Calu3 (cell line): ENCODE measurements at regions not wholly inside any gene's neighbourhood (a gene's known extent, or its start where the extent isn't known, plus 50 kb on each side); places are given as distances from the start of the nearest gene placed in this dataset.

ENCODE experiments used
- BruUV-seq: library from RNA; stranded (reverse); fragments of 400-500 nt; replicated peaks from 2 replicates; lab custom pipeline; 2021; lab: Mats Ljungman, UMichigan
- CTCF ChIA-PET: fragments of 300-600 bp; sonication (Branson Sonifier 250); formaldehyde crosslinking; loops from one replicate; lab custom pipeline; 2022; ENCODE audit warnings: antibody characterized with exemption; lab: Charles Lee
- DNase-seq: peaks from one replicate; pipeline ENCODE4 v3.0.0; 2022
- H3K27ac Mint-ChIP-seq: one replicate; pipeline ENCODE4 v1.8.0; 2022; ENCODE audit warnings: mixed read lengths; ENCODE audit not compliant: unreplicated experiment
- H3K27me3 Mint-ChIP-seq: one replicate; pipeline ENCODE4 v1.8.0; 2022; ENCODE audit warnings: mixed read lengths; ENCODE audit not compliant: unreplicated experiment
- H3K36me3 Mint-ChIP-seq: one replicate; pipeline ENCODE4 v1.8.0; 2022; ENCODE audit warnings: mild to moderate bottlenecking, moderate library complexity, mixed read lengths; ENCODE audit not compliant: insufficient read depth, unreplicated experiment
- H3K4me1 Mint-ChIP-seq: one replicate; pipeline ENCODE4 v1.8.0; 2022; ENCODE audit warnings: mild to moderate bottlenecking, low read depth, mixed read lengths; ENCODE audit not compliant: unreplicated experiment
- H3K4me3 Mint-ChIP-seq: one replicate; pipeline ENCODE4 v1.8.0; 2022; ENCODE audit warnings: mild to moderate bottlenecking, low read depth, moderate library complexity, mixed read lengths; ENCODE audit not compliant: unreplicated experiment
- H3K9me3 Mint-ChIP-seq: one replicate; pipeline ENCODE4 v1.8.0; 2022; ENCODE audit warnings: low read depth, mixed read lengths; ENCODE audit not compliant: unreplicated experiment
- intact Hi-C: fragments of 100-400 bp; cut with micrococcal nuclease; formaldehyde crosslinking; loops from one replicate; pipeline ENCODE4 v1.10.0; 2022; ENCODE audit not compliant: unreplicated experiment
- TF ChIP-seq, protein P1 (sequence below): fragments of 200-600 bp; IDR thresholded peaks from one replicate; pipeline ENCODE4 v1.8.0; 2022; ENCODE audit warnings: antibody characterized with exemption; ENCODE audit not compliant: unreplicated experiment

DNA sequence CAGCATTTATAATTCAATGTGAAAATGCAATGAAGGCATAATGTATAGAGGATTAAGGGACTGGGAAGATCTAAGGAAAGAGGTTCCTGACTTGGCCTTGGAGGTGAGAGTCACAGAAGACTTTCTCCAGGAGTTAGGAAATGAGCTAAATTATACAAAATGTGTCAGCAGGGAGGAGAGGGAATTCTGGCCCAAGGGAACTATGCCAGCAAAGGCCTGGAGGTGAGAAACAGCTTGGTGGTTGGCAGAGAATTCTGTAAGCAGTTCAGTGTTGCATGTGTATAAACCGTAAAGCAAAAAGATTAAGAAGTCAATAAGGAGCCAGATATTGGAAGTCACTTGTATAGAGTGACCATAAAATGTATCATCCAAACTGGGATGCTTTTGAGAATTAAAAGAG is 142.2 kb upstream of the SESN3 start:
- H3K4me3 Mint-ChIP-seq, result no peak overlapping the region
- H3K9me3 Mint-ChIP-seq, result no peaks in the 10 kb centered on the region
- DNase-seq, result no peak
- H3K27me3 Mint-ChIP-seq, result no peaks in the 10 kb centered on the region
- intact Hi-C loops, result no loop called here
- no peak overlapping the region for H3K27ac Mint-ChIP-seq
- BruUV-seq, result no TSS peak
- no peaks in the 10 kb centered on the region for H3K4me1 Mint-ChIP-seq
- CTCF ChIA-PET, result no interaction called here
- H3K36me3 Mint-ChIP-seq, result no peaks in the 10 kb centered on the region
- TF ChIP-seq, protein P1, sequence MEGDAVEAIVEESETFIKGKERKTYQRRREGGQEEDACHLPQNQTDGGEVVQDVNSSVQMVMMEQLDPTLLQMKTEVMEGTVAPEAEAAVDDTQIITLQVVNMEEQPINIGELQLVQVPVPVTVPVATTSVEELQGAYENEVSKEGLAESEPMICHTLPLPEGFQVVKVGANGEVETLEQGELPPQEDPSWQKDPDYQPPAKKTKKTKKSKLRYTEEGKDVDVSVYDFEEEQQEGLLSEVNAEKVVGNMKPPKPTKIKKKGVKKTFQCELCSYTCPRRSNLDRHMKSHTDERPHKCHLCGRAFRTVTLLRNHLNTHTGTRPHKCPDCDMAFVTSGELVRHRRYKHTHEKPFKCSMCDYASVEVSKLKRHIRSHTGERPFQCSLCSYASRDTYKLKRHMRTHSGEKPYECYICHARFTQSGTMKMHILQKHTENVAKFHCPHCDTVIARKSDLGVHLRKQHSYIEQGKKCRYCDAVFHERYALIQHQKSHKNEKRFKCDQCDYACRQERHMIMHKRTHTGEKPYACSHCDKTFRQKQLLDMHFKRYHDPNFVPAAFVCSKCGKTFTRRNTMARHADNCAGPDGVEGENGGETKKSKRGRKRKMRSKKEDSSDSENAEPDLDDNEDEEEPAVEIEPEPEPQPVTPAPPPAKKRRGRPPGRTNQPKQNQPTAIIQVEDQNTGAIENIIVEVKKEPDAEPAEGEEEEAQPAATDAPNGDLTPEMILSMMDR, result no peak

DNA sequence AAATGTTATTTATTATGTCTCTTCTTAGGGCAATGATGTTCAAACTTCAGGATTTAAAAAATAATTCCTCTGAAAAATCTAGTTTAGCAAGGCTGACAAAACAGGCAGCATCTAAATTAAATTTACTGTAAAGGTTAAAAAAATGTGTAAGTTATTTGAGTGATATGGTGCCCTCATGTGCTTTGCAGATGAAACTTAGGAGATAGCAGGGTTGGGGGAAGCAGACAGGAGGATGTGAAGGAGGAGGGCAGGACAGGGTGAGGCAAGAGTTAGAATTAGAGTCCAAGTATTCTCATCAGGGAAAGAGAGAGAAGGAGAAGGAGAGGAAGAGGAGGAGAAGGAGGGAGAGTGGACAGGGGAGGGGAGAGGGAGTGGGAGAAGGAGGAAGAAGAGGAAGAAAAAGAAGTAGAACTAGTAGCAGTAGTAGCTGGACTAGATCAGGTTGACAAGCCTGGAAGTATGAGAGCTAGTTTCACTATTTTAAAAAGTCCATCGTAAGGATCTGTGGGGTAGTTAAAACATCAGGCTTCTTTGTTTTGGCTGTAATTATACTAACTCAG is 141.2 kb upstream of the SESN3 start:
- H3K4me3 Mint-ChIP-seq, result no peak overlapping the region
- no peaks in the 10 kb centered on the region for H3K36me3 Mint-ChIP-seq
- DNase-seq, result no peak
- TF ChIP-seq, protein P1, result no peak
- CTCF ChIA-PET, result no interaction called here
- H3K4me1 Mint-ChIP-seq, result no peaks in the 10 kb centered on the region
- H3K9me3 Mint-ChIP-seq, result no peaks in the 10 kb centered on the region
- H3K27me3 Mint-ChIP-seq, result no peaks in the 10 kb centered on the region
- intact Hi-C loops, result no loop called here
- no peak overlapping the region for H3K27ac Mint-ChIP-seq
- no TSS peak for BruUV-seq

DNA sequence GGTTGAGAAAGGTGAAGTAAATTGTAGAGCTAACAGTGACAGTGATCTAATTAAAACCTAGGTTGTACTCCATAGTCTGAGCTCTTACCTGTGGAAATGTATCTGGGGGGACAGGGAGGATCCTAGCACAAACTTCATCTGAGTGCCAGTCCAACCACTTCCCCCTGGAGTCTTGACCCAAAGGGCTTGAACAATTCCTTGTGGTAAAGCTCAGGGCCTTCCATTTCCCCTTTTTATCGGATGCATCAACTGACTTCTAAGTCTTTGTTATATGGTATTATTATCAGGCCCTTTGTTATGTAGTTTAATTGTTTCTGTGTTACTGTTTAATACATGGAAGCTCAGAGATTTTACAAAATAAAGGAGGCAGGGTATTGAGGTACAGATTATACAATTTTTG is 140.2 kb upstream of the SESN3 start:
- TF ChIP-seq, protein P1, result no peak
- no peaks in the 10 kb centered on the region for H3K36me3 Mint-ChIP-seq
- no peak overlapping the region for H3K27ac Mint-ChIP-seq
- H3K27me3 Mint-ChIP-seq, result no peaks in the 10 kb centered on the region
- intact Hi-C loops, result no loop called here
- no peak overlapping the region for H3K4me3 Mint-ChIP-seq
- no peaks in the 10 kb centered on the region for H3K4me1 Mint-ChIP-seq
- H3K9me3 Mint-ChIP-seq, result no peaks in the 10 kb centered on the region
- CTCF ChIA-PET, result no interaction called here
- BruUV-seq, result no TSS peak
- no peak for DNase-seq

DNA sequence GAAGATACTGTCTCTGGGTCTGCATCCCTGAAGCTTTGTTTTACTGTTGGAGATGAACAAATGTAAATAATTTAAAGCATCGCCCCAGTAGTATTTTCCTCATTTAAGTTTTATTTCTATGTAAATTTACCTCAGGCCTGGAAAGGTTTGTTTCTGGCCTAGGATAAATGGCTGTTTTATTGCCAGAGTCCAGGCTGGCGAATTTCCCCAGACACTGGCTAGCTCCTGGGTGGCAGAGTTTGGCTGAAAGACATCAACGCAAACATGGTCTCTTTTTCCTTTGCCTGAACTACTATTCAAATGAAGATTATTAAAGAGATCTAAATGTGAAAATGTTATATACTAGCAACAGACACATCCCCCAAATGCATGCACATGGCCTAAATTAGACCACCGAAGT is 136.7 kb upstream of the SESN3 start:
- Mint-ChIP-seq H3K27ac (no peak overlapping the region), H3K4me3 (no peak overlapping the region), H3K27me3 (no peaks in the 10 kb centered on the region), H3K4me1 (peaks cover 29% of the 10 kb centered on the region), H3K9me3 (no peaks in the 10 kb centered on the region), H3K36me3 (peaks cover 9% of the 10 kb centered on the region)
- intact Hi-C loops, result loop anchor here (10.0 kb wide), 1 partner anchor 213 kb away; no protein-coding TSS in a partner anchor
- no peak for DNase-seq
- no TSS peak for BruUV-seq
- TF ChIP-seq, protein P1, result no peak
- CTCF ChIA-PET, result no interaction called here
